ENCODE measurements at regions not wholly inside any gene's neighbourhood (a gene's known extent, or its start where the extent isn't known, plus 50 kb on each side); places are given as distances from the start of the nearest gene placed in this dataset.

DNA sequence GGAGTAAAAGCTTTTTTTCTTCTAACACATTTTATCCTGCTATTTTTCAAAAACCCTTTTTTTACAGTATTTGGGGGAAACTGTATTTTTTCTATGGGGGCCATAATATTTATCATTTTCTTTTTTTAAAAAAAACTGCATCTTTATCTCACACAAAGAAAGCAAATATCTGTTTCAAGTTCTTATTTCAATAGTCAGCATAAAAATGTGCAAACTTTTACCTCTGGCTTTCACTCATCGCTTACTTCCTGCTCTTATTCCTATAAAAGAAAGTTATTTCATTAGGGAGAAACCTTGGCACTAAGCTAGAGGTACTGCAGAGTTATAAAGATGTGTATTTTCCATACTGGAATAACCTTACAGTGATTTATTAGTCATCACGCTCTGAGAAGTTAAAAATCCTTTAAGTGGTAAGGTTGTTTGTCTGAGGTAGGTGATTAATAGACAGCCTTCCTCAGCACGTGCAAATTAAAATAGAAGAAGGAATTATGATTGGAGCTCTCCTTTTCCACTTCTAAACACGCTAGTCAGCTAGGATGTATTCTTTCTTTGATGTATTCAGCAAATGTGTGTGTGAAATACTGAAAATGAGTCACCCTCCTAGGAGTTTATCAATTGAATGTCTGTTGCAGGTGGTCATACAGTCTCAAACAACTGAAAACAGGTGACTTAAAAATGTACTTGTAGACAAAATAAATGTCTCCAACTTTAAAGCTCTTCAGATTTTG, 461.0 kb downstream of the GXYLT1 start:
- ATAC-seq (ENCODE audit: low FRiP score), result no peak
- TF ChIP-seq, protein P1, sequence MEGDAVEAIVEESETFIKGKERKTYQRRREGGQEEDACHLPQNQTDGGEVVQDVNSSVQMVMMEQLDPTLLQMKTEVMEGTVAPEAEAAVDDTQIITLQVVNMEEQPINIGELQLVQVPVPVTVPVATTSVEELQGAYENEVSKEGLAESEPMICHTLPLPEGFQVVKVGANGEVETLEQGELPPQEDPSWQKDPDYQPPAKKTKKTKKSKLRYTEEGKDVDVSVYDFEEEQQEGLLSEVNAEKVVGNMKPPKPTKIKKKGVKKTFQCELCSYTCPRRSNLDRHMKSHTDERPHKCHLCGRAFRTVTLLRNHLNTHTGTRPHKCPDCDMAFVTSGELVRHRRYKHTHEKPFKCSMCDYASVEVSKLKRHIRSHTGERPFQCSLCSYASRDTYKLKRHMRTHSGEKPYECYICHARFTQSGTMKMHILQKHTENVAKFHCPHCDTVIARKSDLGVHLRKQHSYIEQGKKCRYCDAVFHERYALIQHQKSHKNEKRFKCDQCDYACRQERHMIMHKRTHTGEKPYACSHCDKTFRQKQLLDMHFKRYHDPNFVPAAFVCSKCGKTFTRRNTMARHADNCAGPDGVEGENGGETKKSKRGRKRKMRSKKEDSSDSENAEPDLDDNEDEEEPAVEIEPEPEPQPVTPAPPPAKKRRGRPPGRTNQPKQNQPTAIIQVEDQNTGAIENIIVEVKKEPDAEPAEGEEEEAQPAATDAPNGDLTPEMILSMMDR (IDR thresholded peaks at IDR 0.05), result no peak
- no peak for DNase-seq (ENCODE audit: low spot score)

DNA sequence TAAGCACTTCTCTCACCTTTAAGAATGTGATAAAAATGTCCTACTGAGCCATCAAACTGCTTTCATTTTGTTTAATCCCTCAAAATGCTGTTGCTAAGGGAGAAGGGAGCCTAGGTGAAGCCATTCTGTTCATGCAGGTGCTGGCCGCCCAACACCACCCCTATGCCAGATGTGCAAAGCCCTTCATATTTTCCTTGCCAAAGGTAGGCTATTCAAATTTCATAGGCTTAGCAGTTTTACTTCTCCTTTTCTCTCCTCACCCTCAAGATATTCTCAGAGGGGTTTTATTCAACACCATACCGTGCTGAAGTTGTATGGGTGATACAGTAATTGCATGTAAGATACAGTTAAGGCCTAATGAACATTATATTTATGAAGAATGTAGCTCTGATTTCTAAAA, 461.7 kb downstream of the GXYLT1 start:
- TF ChIP-seq, protein P1 (IDR thresholded peaks at IDR 0.05), result no peak

DNA sequence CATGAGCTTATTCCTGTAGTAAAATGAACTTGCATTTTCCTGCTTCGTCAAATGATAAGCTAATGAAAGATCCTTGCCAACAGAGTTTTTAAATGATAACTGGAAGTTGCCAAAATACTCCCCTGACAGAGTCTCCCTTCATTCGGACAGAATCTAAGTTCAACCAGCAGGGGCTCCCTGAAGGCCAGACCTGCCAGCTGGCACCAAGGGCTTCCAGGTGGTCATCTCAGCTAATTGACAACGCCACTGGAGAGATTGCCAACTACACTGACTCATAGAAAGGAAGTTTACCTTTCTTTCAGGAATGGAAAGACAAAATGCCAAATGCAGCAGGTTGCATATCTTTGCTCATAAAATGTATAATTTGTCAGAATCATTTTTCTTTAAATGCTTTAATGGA, 462.8 kb downstream of the GXYLT1 start:
- TF ChIP-seq, protein P1 (IDR thresholded peaks at IDR 0.05), result no peak
- no peak for DNase-seq (ENCODE audit: low spot score)
- ATAC-seq (ENCODE audit: low FRiP score), result no peak

More for the DNA sequence above, 461.7 kb downstream of the GXYLT1 start:
- no peak for DNase-seq (ENCODE audit: low spot score)
- no peak for ATAC-seq (ENCODE audit: low FRiP score)

DNA sequence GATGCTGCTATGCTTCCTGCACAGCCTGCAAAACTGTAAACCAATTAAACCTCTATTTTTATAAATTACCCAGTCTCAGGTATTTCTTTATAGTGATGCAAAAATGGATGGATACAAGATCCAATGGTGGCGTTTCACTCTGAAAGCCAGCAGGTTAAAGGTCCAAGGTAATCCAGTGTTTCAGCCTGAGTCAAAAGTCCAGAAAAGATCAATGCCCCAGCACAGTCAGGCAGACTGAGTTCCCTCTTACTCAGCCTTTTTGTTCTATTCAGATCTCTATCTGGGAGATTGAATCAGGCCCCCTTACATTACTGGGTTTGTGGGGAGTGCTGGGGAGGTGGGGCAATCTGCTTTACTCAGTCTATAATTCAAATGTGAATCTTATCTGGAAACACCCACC, 464.5 kb downstream of the GXYLT1 start:
- ATAC-seq (ENCODE audit: low FRiP score), result no peak
- no peak for DNase-seq (ENCODE audit: low spot score)
- TF ChIP-seq, protein P1 (IDR thresholded peaks at IDR 0.05), result no peak

DNA sequence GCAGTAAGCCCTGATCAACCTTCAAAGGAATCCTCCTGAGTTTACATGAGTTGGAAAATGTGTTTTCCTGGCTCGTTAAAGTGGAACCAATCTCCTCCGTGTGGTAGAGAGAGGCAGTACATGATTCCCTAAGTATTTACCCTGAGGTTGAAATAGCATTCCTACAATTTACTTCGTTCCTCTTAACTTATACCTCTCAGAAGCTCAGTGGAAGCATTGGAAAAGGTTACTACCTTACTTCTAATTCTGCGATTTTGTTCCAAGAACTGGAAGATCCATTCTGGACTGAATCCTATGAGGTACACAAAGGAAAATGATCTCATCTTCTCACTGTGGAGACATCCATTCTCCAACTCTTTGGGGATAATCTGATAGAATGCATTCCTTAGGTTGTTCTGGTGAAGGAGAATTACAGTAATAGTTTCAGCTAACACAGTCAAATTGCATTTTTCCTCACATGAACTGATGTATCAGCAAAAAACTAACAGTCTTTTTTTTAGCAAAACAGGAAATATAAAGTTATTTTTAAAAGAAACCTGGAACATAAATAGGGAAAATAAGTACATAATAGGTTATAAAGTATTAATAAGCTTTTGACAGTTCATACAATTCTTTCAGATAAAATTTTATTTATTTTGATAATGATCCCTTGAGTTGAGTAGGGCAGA, 475.6 kb downstream of the PDZRN4 start:
- DNase-seq (ENCODE audit: low spot score), result no peak
- TF ChIP-seq, protein P1 (IDR thresholded peaks at IDR 0.05), result no peak
- ATAC-seq (ENCODE audit: low FRiP score), result no peak

DNA sequence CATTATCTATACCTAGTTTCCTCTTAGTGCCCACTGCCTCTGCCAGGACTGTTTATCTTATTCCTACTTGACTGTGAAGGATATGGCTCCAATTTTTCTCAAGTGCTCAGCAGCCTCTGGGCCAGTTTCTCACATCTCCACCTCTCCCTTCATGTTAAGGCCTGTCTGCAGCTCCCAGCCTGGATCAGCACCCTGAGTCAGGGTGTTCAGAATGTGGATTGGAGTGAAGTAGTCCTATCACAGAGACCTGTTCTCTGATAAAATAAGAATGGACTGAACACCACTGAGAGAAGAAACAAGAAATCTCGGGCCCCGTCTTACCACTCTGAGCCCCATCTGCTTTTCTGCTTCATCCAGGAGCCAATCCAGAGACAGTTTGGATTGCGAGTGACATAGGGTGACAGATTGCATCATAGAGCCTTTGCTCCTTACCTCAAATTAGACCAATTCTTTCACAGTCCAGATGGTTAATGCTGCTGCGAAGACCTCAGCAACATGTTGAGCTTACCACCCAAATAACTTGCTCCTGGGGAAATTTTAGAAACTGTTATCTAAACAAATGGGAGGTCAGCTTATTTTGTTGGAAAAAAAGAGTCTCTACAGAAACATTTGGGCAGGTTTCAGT, 473.1 kb downstream of the PDZRN4 start:
- TF ChIP-seq, protein P1 (IDR thresholded peaks at IDR 0.05), result no peak
- DNase-seq (ENCODE audit: low spot score) (no peak), ATAC-seq (ENCODE audit: low FRiP score) (no peak)
